HCT116 (cell line): ENCODE measurements at regions not wholly inside any gene's neighbourhood (a gene's known extent, or its start where the extent isn't known, plus 50 kb on each side); places are given as distances from the start of the nearest gene placed in this dataset.

Experiments
- ATAC-seq: fragments of 200-7000 bp; cut with Tn5 transposase; 2 replicates; pipeline ENCODE4 v1.9.1; 2020; ENCODE audit warnings: mild to moderate bottlenecking, moderate library complexity
- BruUV-seq: library from RNA; stranded (reverse); fragments of 400-500 nt; replicated peaks from 2 replicates; lab custom pipeline; 2021; lab: Mats Ljungman, UMichigan
- CTCF ChIA-PET: fragments of 300-600 bp; sonication (Branson Sonifier 250); formaldehyde crosslinking; loops from one replicate; lab custom pipeline; 2021; ENCODE audit warnings: antibody characterized with exemption; lab: Charles Lee
- POLR2A ChIA-PET: fragments of 300-600, 350-600 bp; sonication (Branson Sonifier 250); formaldehyde crosslinking; loops from one replicate; lab custom pipeline; 2021; ENCODE audit warnings: antibody characterized with exemption; lab: Charles Lee
- RAD21 ChIA-PET, 2 experiments: fragments of 300-600 bp; sonication (Branson Sonifier 250); formaldehyde crosslinking; loops; one replicate each; lab custom pipeline; 2023; ENCODE audit warnings: low total read pairs in 2 of 2; ENCODE audit not compliant: uncharacterized antibody in 2 of 2, unreplicated experiment in 2 of 2, low non-redundant PET in 1 of 2; lab: Charles Lee
- DNase-seq: peaks from one replicate; pipeline ENCODE4 v3.0.0-alpha.2; 2010; ENCODE audit warnings: low read depth, low spot score
- H2AFZ ChIP-seq: fragments of 200-600 bp; shearing (Covaris generic), sonication (generic); 2 replicates; pipeline ENCODE4 v1.6.1; 2017; ENCODE audit warnings: low read depth, mixed run types, mixed read lengths, antibody characterized with exemption, low read length; ENCODE audit not compliant: poor library complexity, severe bottlenecking
- H3K27ac ChIP-seq: 2 replicates; pipeline ENCODE4 v1.5.1; 2012; ENCODE audit warnings: low read depth, low read length
- H3K27me3 ChIP-seq: fragments of 200-600 bp; sonication (generic); 2 replicates; pipeline ENCODE4 v1.6.1; 2016; ENCODE audit warnings: mixed run types, low read length, mixed read lengths; ENCODE audit not compliant: insufficient read depth
- H3K36me3 ChIP-seq, 2 experiments: fragments of 200-500 bp in 1 of 2; fragments of 200-600 bp in 1 of 2; sonication (Bioruptor generic) in 1 of 2; sonication (generic) in 1 of 2; 2 replicates each; pipeline versions ENCODE4 v1.5.1 to v1.6.1; 2014 to 2016; ENCODE audit warnings: low read length in 2 of 2, inconsistent platforms in 1 of 2, mixed read lengths in 1 of 2, mixed run types in 1 of 2; ENCODE audit not compliant: insufficient read depth in 2 of 2, control insufficient read depth in 1 of 2
- H3K4me1 ChIP-seq, 2 experiments: fragments of 200-600 bp in 1 of 2; sonication (generic) in 1 of 2; 2 replicates each; pipeline versions ENCODE4 v1.5.1 to v1.6.1; 2012 to 2017; ENCODE audit warnings: low read length in 2 of 2, inconsistent platforms in 1 of 2, mild to moderate bottlenecking in 1 of 2, mixed read lengths in 1 of 2, mixed run types in 1 of 2, moderate library complexity in 1 of 2; ENCODE audit not compliant: insufficient read depth in 2 of 2, control insufficient read depth in 1 of 2
- H3K4me2 ChIP-seq: fragments of 200-600 bp; sonication (generic); 2 replicates; pipeline ENCODE4 v1.6.1; 2017; ENCODE audit warnings: mixed run types, low read length, mixed read lengths
- H3K4me3 ChIP-seq, 2 experiments: fragments of 200-600 bp in 1 of 2; sonication (generic) in 1 of 2; replicated peaks in 1 of 2; 2 replicates each; pipeline ENCODE4 v1.5.1; 2011 to 2016; ENCODE audit warnings: low read length in 2 of 2, control low read depth in 1 of 2, low read depth in 1 of 2, mild to moderate bottlenecking in 1 of 2, mixed read lengths in 1 of 2, mixed run types in 1 of 2
- H3K79me2 ChIP-seq: fragments of 200-600 bp; sonication (generic); 2 replicates; pipeline ENCODE4 v1.6.1; 2017; ENCODE audit warnings: mild to moderate bottlenecking, mixed run types, low read length, moderate library complexity, mixed read lengths; ENCODE audit not compliant: insufficient read depth
- H3K9ac ChIP-seq: fragments of 200-600 bp; sonication (generic); 2 replicates; pipeline ENCODE4 v1.6.1; 2016; ENCODE audit warnings: low read length, mixed read lengths
- H3K9me2 ChIP-seq: fragments of 200-600 bp; sonication (generic), shearing (Covaris generic); 2 replicates; pipeline ENCODE4 v1.6.1; 2017; ENCODE audit warnings: mixed run types, mild to moderate bottlenecking, moderate library complexity; ENCODE audit not compliant: insufficient read depth
- H3K9me3 ChIP-seq, 2 experiments: fragments of 200-500 bp in 1 of 2; fragments of 200-600 bp in 1 of 2; sonication (Bioruptor generic) in 1 of 2; sonication (generic) in 1 of 2; 2 replicates each; pipeline ENCODE4 v1.6.1; 2014 to 2017; ENCODE audit warnings: low read length in 2 of 2, mixed read lengths in 2 of 2, inconsistent platforms in 1 of 2, low read depth in 1 of 2, mild to moderate bottlenecking in 1 of 2, mixed run types in 1 of 2, moderate library complexity in 1 of 2; ENCODE audit not compliant: control insufficient read depth in 1 of 2, insufficient read depth in 1 of 2
- H4K20me1 ChIP-seq: fragments of 200-600 bp; sonication (generic), shearing (Covaris generic); 2 replicates; pipeline ENCODE4 v1.6.1; 2017; ENCODE audit warnings: mixed run types, mild to moderate bottlenecking, moderate library complexity; ENCODE audit not compliant: insufficient read depth
- CBX3 ChIP-seq: IDR thresholded peaks from 2 replicates; pipeline ENCODE4 v1.6.1; 2012; ENCODE audit warnings: low read depth
- CEBPB ChIP-seq: IDR thresholded peaks from 2 replicates; pipeline ENCODE4 v1.6.1; 2012; ENCODE audit warnings: low read depth
- EZH2 ChIP-seq: fragments of 200-600 bp; sonication (generic); IDR thresholded peaks from 2 replicates; pipeline ENCODE4 v1.6.1; 2017; ENCODE audit warnings: antibody characterized with exemption, mixed run types
- EZH2phosphoT487 ChIP-seq: fragments of 200-600 bp; IDR thresholded peaks from 2 replicates; pipeline ENCODE4 v1.6.1; 2018; ENCODE audit warnings: antibody characterized with exemption, borderline replicate concordance
- POLR2A ChIP-seq: IDR thresholded peaks from 2 replicates; pipeline ENCODE4 v1.7.0; 2011; ENCODE audit warnings: borderline replicate concordance; ENCODE audit not compliant: insufficient read depth, insufficient read length; ENCODE audit errors: extremely low read depth
- RAD21 ChIP-seq: IDR thresholded peaks from 2 replicates; pipeline ENCODE4 v1.6.1; 2012; ENCODE audit warnings: low read depth, mild to moderate bottlenecking
- SIN3A ChIP-seq: IDR thresholded peaks from 2 replicates; pipeline ENCODE4 v1.6.1; 2012; ENCODE audit warnings: low read depth
- YY1 ChIP-seq: IDR thresholded peaks from 2 replicates; pipeline ENCODE4 v1.6.1; 2011; ENCODE audit warnings: low read length, low read depth, moderate library complexity, mild to moderate bottlenecking; ENCODE audit not compliant: insufficient replicate concordance; ENCODE audit errors: extremely low read depth
- ZFX ChIP-seq: fragments of 450-650 bp; IDR thresholded peaks from 2 replicates; pipeline ENCODE4 v1.6.1; 2017
- ZNF274 ChIP-seq: fragments of 200-500 bp; sonication (Bioruptor generic); IDR thresholded peaks from 2 replicates; pipeline ENCODE4 v1.6.1; 2014; ENCODE audit warnings: mild to moderate bottlenecking, low read depth, low read length, inconsistent platforms
- intact Hi-C: fragments of 100-400 bp; cut with micrococcal nuclease; formaldehyde crosslinking; loops from 2 replicates; pipeline ENCODE4 v1.10.0; 2022
- TF ChIP-seq, protein P1 (sequence below): IDR thresholded peaks from 2 replicates; pipeline ENCODE4 v1.6.1; 2011; ENCODE audit warnings: mild to moderate bottlenecking, low read length, moderate library complexity; ENCODE audit not compliant: insufficient replicate concordance; ENCODE audit errors: extremely low read depth

DNA sequence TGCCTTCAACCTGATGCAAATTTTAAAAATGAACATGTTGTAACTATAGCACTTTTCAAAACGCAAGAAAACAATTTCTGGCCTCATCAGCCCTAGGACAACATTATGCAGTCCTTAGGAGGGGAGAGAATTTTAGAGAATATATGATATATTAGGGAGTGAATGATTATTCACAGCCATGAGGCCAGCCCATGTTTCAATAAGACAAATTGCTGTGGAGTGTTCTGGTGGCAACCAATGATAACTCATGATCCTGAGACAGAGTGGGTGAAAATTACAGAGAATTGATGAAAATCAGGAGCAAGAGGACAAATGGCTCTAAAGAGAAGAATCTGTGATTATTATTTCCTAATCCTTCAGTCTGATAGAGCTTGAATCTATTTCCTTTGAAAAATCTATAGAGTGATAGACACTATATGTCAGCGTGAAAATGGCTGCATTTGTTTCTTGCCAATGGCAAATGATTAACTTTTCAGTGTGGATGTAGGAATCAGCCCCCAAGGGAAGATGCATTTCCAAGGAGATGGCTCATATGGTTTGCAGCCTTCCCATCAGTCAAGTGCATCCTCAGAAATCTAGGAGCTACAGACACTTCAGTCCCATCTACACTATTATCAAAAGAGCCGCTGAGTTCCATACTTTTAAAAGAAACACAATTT, 761.0 kb upstream of the ARRDC4 start:
- Histone ChIP-seq H3K36me3 (no peaks in the 10 kb centered on the region), H2AFZ (no peak overlapping the region), H3K9me2 (no peaks in the 10 kb centered on the region), H3K9ac (no peak overlapping the region), H3K79me2 (no peaks in the 10 kb centered on the region), H3K4me1 (no peaks in the 10 kb centered on the region), H3K4me2 (no peak overlapping the region), H3K9me3 (peaks cover 0 to 10% of the 10 kb centered on the region in 2 experiments; a peak in 1 of 4 replicates), H3K27me3 (no peaks in the 10 kb centered on the region), H3K27ac (no peak overlapping the region), H3K4me3 (no peak overlapping the region), H4K20me1 (no peaks in the 10 kb centered on the region)
- TF ChIP-seq EZH2phosphoT487 = no peak
- no peak for TF ChIP-seq POLR2A
- no peak for TF ChIP-seq RAD21
- no peak for TF ChIP-seq CBX3
- no peak for TF ChIP-seq ZNF274
- no peak for TF ChIP-seq SIN3A
- no peak for TF ChIP-seq CEBPB
- TF ChIP-seq, protein P1, sequence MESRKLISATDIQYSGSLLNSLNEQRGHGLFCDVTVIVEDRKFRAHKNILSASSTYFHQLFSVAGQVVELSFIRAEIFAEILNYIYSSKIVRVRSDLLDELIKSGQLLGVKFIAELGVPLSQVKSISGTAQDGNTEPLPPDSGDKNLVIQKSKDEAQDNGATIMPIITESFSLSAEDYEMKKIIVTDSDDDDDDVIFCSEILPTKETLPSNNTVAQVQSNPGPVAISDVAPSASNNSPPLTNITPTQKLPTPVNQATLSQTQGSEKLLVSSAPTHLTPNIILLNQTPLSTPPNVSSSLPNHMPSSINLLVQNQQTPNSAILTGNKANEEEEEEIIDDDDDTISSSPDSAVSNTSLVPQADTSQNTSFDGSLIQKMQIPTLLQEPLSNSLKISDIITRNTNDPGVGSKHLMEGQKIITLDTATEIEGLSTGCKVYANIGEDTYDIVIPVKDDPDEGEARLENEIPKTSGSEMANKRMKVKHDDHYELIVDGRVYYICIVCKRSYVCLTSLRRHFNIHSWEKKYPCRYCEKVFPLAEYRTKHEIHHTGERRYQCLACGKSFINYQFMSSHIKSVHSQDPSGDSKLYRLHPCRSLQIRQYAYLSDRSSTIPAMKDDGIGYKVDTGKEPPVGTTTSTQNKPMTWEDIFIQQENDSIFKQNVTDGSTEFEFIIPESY = no peak
- TF ChIP-seq ZFX = no peak
- no peak for TF ChIP-seq EZH2
- no peak for TF ChIP-seq YY1
- POLR2A ChIA-PET = no interaction called here
- intact Hi-C loops = no loop called here
- CTCF ChIA-PET = no interaction called here
- no TSS peak for BruUV-seq
- ATAC-seq (no peak), DNase-seq (no peak)
- RAD21 ChIA-PET = no interaction called here
